SU-DHL-6 (cell line): ENCODE measurements at regions not wholly inside any gene's neighbourhood (a gene's known extent, or its start where the extent isn't known, plus 50 kb on each side); places are given as distances from the start of the nearest gene placed in this dataset.

ENCODE experiments used
- CTCF ChIP-seq: fragments of 200-600 bp; sonication (generic); IDR thresholded peaks from one replicate; pipeline ENCODE4 v1.5.1; 2017; ENCODE audit warnings: antibody characterized with exemption, mild to moderate bottlenecking, low read length, moderate library complexity; ENCODE audit not compliant: insufficient read depth, poor library complexity, severe bottlenecking
- EZH2phosphoT487 ChIP-seq: fragments of 200-600 bp; sonication (generic), shearing (Covaris generic); conservative IDR thresholded peaks from 2 replicates; pipeline ENCODE4 v1.6.1; 2018; ENCODE audit warnings: mild to moderate bottlenecking, antibody characterized with exemption, low read length, moderate library complexity, mixed read lengths

- TF ChIP-seq CTCF (no peak), EZH2phosphoT487 (no peak)
These were observed 441.5 kb upstream of the CDH6 start for GRCh38 chr5:30752015-30752414.
